ENCODE measurements at regions not wholly inside any gene's neighbourhood (a gene's known extent, or its start where the extent isn't known, plus 50 kb on each side); places are given as distances from the start of the nearest gene placed in this dataset.
"Not testable (repeated sequence)": the region's sequence is repeated elsewhere in the genome, so short reads cannot be mapped to it uniquely, and the experiment has no call there.

- DNase-seq (ENCODE audit: low read depth) = no peak
Observed at GRCh38 chr6:144534180-144534579, 249.0 kb downstream of the UTRN start.

GRCh38 chr6:144535630-144536029 is 250.5 kb downstream of the UTRN start:
- no peak for DNase-seq (ENCODE audit: low read depth)

GRCh38 chr6:144536079-144536478 is 250.9 kb downstream of the UTRN start:
- no peak for DNase-seq (ENCODE audit: low read depth)

GRCh38 chr6:144543006-144543871 is 258.1 kb downstream of the UTRN start:
- no peak for DNase-seq (ENCODE audit: low read depth)

- DNase-seq (ENCODE audit: low read depth) = no peak
Observed at GRCh38 chr6:144544266-144544830, 259.2 kb downstream of the UTRN start.

GRCh38 chr6:144546807-144547206 is 261.7 kb downstream of the UTRN start:
- no peak for DNase-seq (ENCODE audit: low read depth)

- DNase-seq (ENCODE audit: low read depth) = no peak
Observed at GRCh38 chr6:144547409-144547808, 262.3 kb downstream of the UTRN start.

- DNase-seq (ENCODE audit: low read depth) = no peak
Observed at GRCh38 chr6:144548536-144548935, 263.4 kb downstream of the UTRN start.

- DNase-seq (ENCODE audit: low read depth) = no peak
Observed at GRCh38 chr6:144549837-144550747, 265.0 kb downstream of the UTRN start.

- no peak for DNase-seq (ENCODE audit: low read depth)
Observed at GRCh38 chr6:144551339-144551738, 266.2 kb downstream of the UTRN start.

GRCh38 chr6:144555066-144555465 is 269.9 kb downstream of the UTRN start:
- no peak for DNase-seq (ENCODE audit: low read depth)

GRCh38 chr6:144559865-144560593 is 274.9 kb downstream of the UTRN start:
- DNase-seq (ENCODE audit: low read depth) = no peak

- no peak for DNase-seq (ENCODE audit: low read depth)
Observed at GRCh38 chr6:144561455-144562043, 276.4 kb downstream of the UTRN start.

- DNase-seq (ENCODE audit: low read depth) = no peak
Observed at GRCh38 chr6:144564202-144564601, 279.1 kb downstream of the UTRN start.

GRCh38 chr6:144566868-144567615 is 281.9 kb downstream of the UTRN start:
- DNase-seq (ENCODE audit: low read depth) = no peak

- DNase-seq (ENCODE audit: low read depth) = no peak
Observed at GRCh38 chr6:144568241-144568640, 283.1 kb downstream of the UTRN start.

GRCh38 chr6:144572541-144572940 is 287.4 kb downstream of the UTRN start:
- not testable (repeated sequence) for DNase-seq (ENCODE audit: low read depth)

GRCh38 chr6:144574796-144575195 is 289.7 kb downstream of the UTRN start:
- no peak for DNase-seq (ENCODE audit: low read depth)

- no peak for DNase-seq (ENCODE audit: low read depth)
Observed at GRCh38 chr6:144575327-144575726, 290.2 kb downstream of the UTRN start.

GRCh38 chr6:144576871-144577270 is 291.7 kb downstream of the UTRN start:
- DNase-seq (ENCODE audit: low read depth) = no peak

All from activated gamma-delta T cell treated with anti-CD3 and anti-CD28 coated beads, Interleukin-2, amount 50 U/mL, for 16 hours (primary cell).